GM19463 (cell line): ENCODE measurements at regions not wholly inside any gene's neighbourhood (a gene's known extent, or its start where the extent isn't known, plus 50 kb on each side); places are given as distances from the start of the nearest gene placed in this dataset.
A peak's percentile ranks its signal among the peaks of the same experiment; 100 is the strongest.

ENCODE experiments used
- ATAC-seq: cut with Tn5 transposase; IDR thresholded peaks from one replicate; pipeline ENCODE4 v1.9.1; 2021; ENCODE audit warnings: mild to moderate bottlenecking, moderate library complexity; ENCODE audit not compliant: unreplicated experiment

- no peak for ATAC-seq
These were observed 1169.2 kb downstream of the GRIK2 start for GRCh38 chr6:102562713-102563112.

DNA sequence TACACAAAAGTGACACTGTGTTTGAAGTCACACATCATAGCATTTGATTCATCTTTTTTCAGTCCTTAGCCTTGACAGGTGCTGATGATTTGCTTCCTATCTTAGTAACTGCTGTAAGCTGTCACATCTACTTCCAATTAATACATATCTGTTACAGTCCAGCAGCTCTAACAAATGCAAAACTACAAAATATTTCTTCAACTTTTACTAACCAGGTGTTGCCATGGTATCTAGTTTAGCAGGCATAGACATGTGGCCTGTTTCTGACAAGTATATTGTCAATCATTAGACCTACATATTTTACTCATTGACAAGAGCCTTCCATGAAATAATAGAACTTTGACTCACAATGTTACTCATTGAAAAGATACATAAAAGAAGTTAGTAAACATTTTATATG is 1159.7 kb downstream of the GRIK2 start:
- no peak for ATAC-seq

GRCh38 chr6:102549221-102549874 is 1155.8 kb downstream of the GRIK2 start:
- no peak for ATAC-seq

DNA sequence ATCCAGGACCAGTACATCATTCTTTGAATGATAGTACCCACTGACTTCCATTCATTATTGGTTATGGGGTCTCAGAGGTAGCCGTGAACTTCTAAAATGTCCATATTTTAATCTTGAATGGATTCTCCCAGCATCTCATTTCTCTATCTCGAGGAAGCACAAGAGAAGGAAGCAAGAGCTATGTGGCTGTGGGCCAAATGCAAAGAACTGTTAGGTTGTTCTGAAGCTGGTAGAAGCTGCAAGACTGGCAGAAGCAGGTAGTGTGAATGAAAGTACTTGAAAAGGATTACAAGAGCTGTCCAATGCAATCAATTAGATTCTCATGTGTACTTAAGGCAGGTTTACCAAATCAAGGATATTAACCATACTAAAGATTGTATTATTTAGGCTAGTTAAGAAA is 1131.8 kb downstream of the GRIK2 start:
- no peak for ATAC-seq

DNA sequence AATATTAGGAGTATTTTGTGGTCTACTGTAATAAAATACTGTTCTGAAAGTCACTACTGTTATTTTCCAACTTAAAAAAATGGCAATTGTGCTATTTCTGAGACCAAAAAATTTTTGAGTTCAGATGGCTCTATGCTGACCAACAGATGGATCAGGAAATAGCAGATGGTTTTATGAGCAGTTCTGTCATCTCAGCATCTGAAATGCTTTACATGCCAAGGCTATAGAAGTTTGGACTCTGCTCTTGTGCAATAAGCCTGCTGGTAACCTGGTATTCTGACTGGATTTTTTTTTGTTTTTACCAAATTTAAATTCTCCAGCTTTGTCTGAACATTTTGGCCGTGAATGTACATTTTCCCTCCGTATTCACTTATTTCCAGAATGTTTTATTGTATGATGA is 1127.5 kb downstream of the GRIK2 start:
- no peak for ATAC-seq

DNA sequence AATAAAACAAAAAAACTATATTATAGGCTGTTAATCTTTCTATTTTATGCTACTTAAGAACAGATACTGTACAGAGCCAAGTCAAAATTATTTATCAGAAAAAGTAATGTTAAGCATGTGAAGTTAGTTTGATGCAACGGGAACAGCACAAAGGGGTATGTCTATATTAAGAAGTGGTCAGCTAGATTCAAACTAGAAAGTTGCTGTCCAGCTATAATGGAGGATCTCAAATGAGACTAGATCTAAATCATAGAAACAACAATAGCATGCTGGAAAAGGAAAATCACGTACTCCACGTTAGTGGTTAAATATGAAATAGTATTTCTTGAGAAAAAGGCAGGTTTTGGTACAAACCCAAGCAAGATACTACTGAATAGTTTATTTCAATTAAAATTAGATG is 1124.0 kb downstream of the GRIK2 start:
- no peak for ATAC-seq

DNA sequence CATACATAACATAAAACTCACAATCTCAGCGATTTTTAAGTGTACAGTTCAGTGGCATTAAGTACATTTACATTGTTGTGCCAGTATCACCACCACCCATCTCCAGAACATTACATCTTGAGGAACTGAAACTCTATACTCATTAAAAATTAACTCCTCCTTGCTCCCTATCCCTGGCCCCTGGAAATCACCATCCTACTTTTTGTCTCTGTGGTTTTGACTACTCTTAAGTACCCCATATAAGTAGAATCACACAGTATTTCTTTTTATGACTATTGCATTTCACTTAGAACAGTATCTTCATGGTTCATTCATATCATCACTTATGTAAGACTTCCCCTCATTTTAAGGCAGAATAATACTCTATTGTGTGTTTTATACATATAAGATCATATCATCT is 1108.1 kb downstream of the GRIK2 start:
- ATAC-seq: peak; percentile 86

GRCh38 chr6:102494808-102495207 is 1101.3 kb downstream of the GRIK2 start:
- no peak for ATAC-seq

DNA sequence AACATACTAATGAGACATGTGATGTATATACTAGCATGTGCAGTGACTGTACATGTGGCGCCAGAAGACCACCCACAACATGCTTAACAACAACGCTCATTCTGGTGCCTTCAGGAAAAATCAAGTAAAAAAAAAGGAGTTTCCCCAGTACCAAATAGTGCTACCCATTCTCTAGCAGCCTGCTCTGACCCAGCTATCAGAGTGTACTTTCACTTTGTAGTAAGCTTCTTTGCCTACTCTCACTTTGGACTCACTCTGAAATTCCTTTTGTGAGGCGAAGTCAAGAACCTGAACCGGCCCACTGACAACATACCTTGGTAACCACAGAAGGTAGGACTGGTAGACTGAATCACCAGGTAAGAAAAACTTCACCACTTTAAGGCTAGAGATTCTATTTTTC is 1100.0 kb downstream of the GRIK2 start:
- peak; percentile 32 for ATAC-seq

DNA sequence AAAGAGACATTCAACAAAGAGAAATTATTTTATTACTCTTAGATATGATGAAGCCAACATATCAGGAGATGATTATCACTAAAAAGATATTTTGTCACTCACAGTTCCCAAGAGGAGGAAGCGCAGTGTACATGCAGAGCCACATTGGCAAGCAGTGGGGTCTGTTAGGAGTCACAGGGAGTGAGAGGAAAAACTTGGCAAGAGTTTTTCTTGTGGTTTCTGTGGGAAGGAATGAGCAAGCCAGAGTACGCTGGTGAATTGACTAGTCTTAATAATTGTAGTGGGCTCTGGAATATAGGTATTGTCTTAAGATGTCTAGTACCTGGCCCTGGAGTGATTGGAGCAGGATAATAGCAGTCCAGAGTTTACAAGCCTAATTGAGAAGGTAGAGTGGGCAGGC is 1095.2 kb downstream of the GRIK2 start:
- ATAC-seq: no peak

GRCh38 chr6:102485480-102485879 is 1092.0 kb downstream of the GRIK2 start:
- no peak for ATAC-seq

GRCh38 chr6:102474041-102474807 is 1080.7 kb downstream of the GRIK2 start:
- peak; percentile 68 for ATAC-seq

GRCh38 chr6:102458990-102459389 is 1065.5 kb downstream of the GRIK2 start:
- ATAC-seq: no peak

DNA sequence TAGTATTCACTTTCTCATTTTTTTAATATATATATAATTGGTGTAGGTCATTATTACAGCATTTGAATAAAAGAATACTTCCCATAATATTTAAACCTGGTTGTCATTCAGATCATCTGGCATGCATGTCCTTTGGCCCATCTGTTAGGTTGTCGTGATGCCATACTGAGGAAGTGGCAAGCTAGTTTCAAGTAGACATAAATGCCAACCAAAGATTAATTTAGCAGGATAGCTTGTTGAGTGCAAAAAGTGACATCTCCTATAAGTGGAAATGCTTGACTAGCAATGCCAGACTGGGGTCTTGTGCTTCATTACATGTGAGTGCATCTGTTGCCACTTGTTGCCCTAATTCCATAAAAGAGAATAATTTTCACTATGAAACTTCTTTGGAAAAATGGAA is 1044.7 kb downstream of the GRIK2 start:
- ATAC-seq: no peak

DNA sequence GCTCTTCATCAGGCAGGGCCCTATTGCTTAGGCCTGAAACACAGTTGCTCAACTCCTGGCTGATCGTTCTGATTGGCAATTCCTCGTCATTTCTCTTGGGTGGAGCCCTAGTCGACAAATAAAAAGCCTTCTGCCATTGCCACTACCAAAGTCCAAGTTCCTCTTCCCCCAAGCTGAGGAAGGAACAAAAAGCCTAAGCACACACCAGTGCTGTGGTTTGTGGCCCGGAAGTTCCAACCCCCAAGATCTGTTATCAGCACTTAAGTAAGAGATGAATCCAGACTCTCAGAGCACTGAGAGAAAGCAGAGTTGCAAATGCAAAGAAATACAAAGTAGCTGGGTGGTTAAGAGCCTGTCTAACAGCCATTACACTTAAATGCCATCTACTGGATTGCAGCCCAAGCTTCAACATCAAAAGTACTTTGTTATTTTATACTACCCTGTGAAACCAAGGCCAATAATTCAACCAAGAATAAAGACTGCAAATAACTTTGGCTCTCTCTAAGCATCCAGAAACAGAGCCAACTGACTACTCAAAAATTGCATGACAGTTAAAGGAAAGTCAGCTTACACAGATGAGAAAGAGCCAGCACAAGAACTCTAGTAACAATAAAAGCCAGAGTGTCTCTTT is 1024.0 kb downstream of the GRIK2 start:
- ATAC-seq: no peak

- no peak for ATAC-seq
These were observed 1022.4 kb downstream of the GRIK2 start for GRCh38 chr6:102415891-102416290.

- no peak for ATAC-seq
These were observed 1018.3 kb downstream of the GRIK2 start for GRCh38 chr6:102411796-102412195.

DNA sequence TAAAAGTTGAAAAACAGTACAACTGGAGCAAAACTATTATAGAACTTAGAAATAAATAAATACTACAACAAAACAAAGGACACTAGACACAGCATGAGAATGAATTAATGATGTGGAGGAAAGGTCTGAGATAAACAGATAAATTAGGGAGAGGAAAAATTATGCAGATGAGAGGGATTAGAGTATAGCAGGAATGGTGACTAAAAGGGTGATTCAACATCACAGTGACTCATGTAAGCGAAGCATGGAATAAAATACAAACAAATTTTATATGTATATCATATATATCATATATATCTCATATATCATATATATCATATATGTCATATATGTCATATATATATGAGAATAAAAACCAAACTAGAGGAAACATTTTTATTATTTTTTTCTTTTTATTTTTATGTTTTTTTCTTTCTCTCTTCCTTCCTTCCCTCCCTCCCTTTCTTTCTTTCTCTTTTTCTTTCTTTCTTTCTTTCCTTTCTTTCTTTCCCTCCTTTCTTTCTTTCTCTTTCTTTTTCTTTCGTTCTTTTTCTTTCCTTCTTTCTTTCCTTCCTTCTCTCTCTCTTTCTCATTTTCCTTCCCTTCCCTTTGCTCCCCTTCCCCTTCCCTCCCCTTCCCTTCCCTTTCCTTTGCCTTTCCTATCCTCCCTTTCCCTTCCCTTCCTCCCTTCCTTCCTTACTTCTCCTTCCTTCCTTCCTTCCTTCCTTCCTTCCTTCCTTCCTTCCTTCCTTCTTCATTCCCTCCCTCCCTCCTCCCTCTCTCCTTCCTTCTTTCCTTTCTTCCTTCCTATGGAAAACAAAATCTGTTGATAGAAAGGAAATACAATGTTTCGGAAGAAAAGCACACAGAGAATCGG is 1014.6 kb downstream of the GRIK2 start:
- ATAC-seq: no peak

GRCh38 chr6:102405860-102406259 is 1012.4 kb downstream of the GRIK2 start:
- no peak for ATAC-seq

GRCh38 chr6:102402635-102403329 is 1009.3 kb downstream of the GRIK2 start:
- no peak for ATAC-seq
